GM12865 (cell line): ENCODE measurements at regions not wholly inside any gene's neighbourhood (a gene's known extent, or its start where the extent isn't known, plus 50 kb on each side); places are given as distances from the start of the nearest gene placed in this dataset.

Experiments
- DNase-seq: peaks from one replicate; pipeline ENCODE4 v3.0.0; 2010; ENCODE audit warnings: low read depth
- H3K4me3 ChIP-seq: 2 replicates; pipeline ENCODE4 v1.5.1; 2011; ENCODE audit warnings: mild to moderate bottlenecking, low read depth, low read length, control low read depth
- TF ChIP-seq, protein P1 (sequence below): IDR thresholded peaks from 2 replicates; pipeline ENCODE4 v1.5.1; 2011; ENCODE audit warnings: low read length, control low read depth, low read depth, inconsistent platforms; ENCODE audit not compliant: insufficient read depth; ENCODE audit errors: missing control alignments

DNA sequence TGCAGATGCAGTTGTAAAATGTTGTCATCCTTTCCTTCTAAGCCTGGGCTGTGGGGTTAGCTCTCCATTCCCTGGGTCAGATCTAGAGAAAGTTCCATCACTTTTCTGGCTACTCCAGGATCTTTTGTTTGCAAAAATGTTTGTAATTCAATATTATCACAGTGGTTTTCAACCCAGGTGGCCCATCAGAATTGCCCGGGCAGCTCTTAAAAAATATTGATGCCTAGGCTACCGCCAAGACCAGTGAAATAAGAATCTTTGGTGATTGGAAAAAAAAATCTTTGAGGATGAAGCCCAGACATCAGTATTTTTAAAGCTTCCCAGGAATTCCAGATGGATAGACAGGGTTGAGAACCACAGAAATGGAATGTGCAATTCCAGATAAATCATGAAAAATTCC lies 232.5 kb upstream of the SPRED2 start:
- DNase-seq, result no peak
- no peak overlapping the region for H3K4me3 ChIP-seq
- TF ChIP-seq, protein P1, sequence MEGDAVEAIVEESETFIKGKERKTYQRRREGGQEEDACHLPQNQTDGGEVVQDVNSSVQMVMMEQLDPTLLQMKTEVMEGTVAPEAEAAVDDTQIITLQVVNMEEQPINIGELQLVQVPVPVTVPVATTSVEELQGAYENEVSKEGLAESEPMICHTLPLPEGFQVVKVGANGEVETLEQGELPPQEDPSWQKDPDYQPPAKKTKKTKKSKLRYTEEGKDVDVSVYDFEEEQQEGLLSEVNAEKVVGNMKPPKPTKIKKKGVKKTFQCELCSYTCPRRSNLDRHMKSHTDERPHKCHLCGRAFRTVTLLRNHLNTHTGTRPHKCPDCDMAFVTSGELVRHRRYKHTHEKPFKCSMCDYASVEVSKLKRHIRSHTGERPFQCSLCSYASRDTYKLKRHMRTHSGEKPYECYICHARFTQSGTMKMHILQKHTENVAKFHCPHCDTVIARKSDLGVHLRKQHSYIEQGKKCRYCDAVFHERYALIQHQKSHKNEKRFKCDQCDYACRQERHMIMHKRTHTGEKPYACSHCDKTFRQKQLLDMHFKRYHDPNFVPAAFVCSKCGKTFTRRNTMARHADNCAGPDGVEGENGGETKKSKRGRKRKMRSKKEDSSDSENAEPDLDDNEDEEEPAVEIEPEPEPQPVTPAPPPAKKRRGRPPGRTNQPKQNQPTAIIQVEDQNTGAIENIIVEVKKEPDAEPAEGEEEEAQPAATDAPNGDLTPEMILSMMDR, result no peak

DNA sequence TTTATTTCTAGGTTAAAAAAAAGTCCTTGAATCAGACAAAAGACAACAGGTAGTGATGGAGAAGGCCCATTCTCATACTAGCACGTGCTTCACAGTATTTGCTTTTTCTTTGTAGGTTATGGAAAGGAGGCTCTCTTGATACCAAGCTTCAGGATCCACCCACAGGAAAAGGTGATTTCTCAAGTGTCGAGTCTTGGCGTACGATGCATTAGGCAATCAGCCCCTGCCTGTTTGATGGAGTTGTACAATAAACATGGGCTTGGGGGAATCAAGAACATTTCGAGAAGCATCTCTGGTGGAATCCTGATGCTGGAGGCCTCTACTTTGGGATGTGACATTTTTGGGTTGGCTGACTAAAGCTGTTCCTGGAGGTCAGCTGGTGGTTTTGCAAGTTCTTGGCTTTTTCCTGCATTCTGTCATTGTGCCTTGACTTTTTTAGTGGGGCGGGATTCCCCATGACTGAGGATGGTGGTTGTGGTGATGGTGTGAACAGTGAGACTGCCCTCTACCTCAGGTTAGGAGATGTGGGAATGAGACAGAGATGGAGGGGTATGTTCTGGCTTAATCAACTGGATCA lies 231.5 kb upstream of the SPRED2 start:
- H3K4me3 ChIP-seq, result no peak overlapping the region
- DNase-seq, result no peak
- TF ChIP-seq, protein P1, result no peak

DNA sequence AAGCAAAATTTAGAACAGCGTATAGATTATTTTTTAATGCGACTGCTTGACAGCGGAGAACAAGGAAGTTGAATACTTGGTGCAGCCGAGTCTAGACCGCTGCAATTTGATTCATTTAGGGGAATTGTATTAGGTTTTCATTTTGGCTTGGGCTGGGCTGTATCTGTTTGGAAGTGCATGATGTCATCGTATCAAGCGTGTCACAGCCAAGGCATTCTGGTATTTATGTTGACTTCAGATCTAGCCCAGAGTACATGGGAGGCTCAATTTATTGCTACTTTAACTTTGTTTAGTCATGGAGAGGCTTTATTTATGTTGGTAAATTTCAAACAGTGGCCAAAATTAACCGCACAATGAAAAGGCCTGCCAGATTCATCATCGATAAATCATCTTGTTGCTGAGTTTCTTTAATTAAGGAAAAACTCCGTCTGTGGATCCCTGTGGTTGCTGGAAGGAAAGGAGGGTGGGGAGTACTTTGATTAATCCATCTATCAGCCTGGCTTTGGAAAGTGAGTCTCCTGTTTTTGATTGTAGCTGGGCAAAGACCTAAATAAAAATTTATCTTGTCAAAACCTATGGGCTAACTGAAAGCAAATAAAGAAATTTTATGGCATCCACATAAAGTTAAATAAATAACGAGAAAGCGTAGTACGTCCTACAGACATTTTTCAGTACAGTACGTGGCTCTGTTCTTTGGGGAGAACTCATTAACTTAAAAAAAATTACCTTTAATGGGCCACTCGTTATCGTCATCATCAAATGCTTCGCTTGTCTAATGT lies 230.4 kb upstream of the SPRED2 start:
- H3K4me3 ChIP-seq, result no peak overlapping the region
- TF ChIP-seq, protein P1, result no peak
- no peak for DNase-seq

DNA sequence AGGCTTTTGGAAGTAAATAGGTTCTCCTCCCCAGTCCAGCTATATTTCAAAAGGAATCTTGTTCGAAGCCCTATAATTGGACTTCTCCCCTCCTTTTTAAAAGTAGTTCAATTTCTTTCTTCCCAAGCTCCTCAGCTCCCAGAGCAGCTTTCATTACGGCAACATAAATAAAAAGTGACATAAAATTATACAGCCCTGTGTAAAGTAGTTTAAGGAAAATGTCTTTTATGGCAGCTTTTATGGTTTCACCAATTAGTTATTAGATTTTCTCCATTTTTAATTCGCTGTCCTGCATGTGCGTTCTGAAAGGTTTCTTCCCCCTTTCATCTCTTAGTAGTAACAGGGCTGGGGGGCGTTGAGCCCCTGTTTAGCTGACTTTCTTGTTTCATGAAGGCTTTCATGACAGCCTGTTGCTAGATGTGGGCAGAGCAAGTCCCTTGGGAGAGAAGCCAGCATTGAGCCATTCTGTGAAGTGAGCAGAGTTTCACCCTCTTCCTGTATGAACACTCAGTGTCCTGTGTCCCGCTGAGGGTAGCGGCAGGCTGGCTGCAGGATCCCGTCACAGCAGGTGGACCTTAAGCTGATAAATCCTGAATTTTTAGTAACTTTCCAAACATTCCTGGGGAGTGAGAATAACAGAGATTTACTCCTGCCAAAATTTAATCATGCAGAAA lies 229.7 kb upstream of the SPRED2 start:
- TF ChIP-seq, protein P1, result no peak
- no peak overlapping the region for H3K4me3 ChIP-seq
- DNase-seq, result no peak

DNA sequence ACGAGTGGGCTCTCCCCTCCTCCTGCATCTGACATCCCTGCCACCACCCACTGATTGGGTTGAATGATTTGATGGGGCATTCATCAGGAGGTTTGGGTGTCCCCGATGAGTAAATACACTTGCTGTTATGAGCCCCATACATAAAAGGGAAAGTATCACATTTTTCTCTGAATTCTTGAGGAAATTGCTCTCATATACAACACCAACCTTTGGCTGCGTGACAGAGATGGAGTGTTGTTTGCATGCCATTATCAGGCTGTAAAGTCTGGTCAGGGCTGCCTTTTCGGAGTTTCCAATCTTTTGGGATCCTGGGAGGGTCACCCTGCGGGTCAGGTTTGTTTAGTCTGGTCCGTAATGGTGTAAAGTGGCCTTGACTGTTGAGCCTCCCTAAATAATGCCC lies 227.9 kb upstream of the SPRED2 start:
- TF ChIP-seq, protein P1, result no peak
- no peak for DNase-seq
- H3K4me3 ChIP-seq, result no peak overlapping the region

DNA sequence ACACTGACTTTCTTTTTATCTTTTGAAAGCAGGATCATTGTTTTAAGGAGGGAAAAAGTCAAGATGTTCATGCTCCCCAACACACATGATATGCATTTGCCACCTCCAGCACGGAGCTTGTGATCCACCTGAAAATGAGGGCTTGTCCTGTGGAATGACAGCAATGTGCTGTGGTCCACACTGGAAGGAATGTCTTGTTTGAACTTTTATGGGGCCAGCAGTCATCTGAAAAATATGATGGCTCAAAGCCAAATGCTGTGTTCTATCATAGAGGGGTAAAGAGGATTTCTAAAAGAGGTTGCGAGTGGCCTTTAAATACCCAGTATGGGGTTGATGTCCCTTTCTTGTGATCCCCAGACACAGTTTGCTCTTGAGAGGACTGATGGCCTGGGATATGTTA lies 226.5 kb upstream of the SPRED2 start:
- no peak for DNase-seq
- TF ChIP-seq, protein P1, result no peak
- H3K4me3 ChIP-seq, result no peak overlapping the region
